Osteocyte (in vitro differentiated cells): ENCODE measurements at regions not wholly inside any gene's neighbourhood (a gene's known extent, or its start where the extent isn't known, plus 50 kb on each side); places are given as distances from the start of the nearest gene placed in this dataset.

Experiments used
- DNase-seq: peaks from one replicate; pipeline ENCODE4 v3.0.0; 2021; ENCODE audit warnings: mixed read lengths; ENCODE audit not compliant: unreplicated experiment; ENCODE audit errors: extremely low spot score
- H3K27ac Mint-ChIP-seq: one replicate; pipeline ENCODE4 v1.8.0; 2021; ENCODE audit warnings: mild to moderate bottlenecking, mixed read lengths; ENCODE audit not compliant: unreplicated experiment
- H3K27me3 Mint-ChIP-seq: one replicate; pipeline ENCODE4 v1.8.0; 2021; ENCODE audit warnings: mixed read lengths; ENCODE audit not compliant: unreplicated experiment
- H3K36me3 Mint-ChIP-seq: one replicate; pipeline ENCODE4 v1.8.0; 2021; ENCODE audit warnings: mixed read lengths; ENCODE audit not compliant: unreplicated experiment
- H3K4me1 Mint-ChIP-seq: one replicate; pipeline ENCODE4 v1.8.0; 2021; ENCODE audit warnings: mixed read lengths; ENCODE audit not compliant: unreplicated experiment
- H3K4me3 Mint-ChIP-seq: one replicate; pipeline ENCODE4 v1.8.0; 2021; ENCODE audit warnings: mild to moderate bottlenecking, moderate library complexity, mixed read lengths; ENCODE audit not compliant: unreplicated experiment
- H3K9me3 Mint-ChIP-seq: one replicate; pipeline ENCODE4 v1.8.0; 2021; ENCODE audit warnings: mixed read lengths; ENCODE audit not compliant: unreplicated experiment
- CTCF ChIP-seq: fragments of 200-600 bp; sonication (generic); IDR thresholded peaks from 2 replicates; pipeline ENCODE4 v1.5.0; 2021; ENCODE audit warnings: antibody characterized with exemption, mild to moderate bottlenecking, moderate library complexity

- H3K4me1 Mint-ChIP-seq = no peaks in the 10 kb centered on the region
- peaks cover 37% of the 10 kb centered on the region for H3K27me3 Mint-ChIP-seq
- DNase-seq = no peak
- no peak for TF ChIP-seq CTCF
- H3K27ac Mint-ChIP-seq = no peak overlapping the region
- H3K36me3 Mint-ChIP-seq = no peaks in the 10 kb centered on the region
- no peak overlapping the region for H3K4me3 Mint-ChIP-seq
- H3K9me3 Mint-ChIP-seq = peaks cover 17% of the 10 kb centered on the region
These were observed 166.3 kb downstream of the CD8B2 start for GRCh38 chr2:106653465-106653864.

- no peaks in the 10 kb centered on the region for H3K36me3 Mint-ChIP-seq
- no peak for TF ChIP-seq CTCF
These were observed 171.5 kb downstream of the CD8B2 start for GRCh38 chr2:106658616-106659015.

GRCh38 chr2:106664669-106665068 lies 177.5 kb downstream of the CD8B2 start:
- peaks cover 17% of the 10 kb centered on the region for H3K9me3 Mint-ChIP-seq
- H3K4me3 Mint-ChIP-seq = no peak overlapping the region
- no peak overlapping the region for H3K27ac Mint-ChIP-seq
- peaks cover 23% of the 10 kb centered on the region for H3K27me3 Mint-ChIP-seq
- H3K36me3 Mint-ChIP-seq = no peaks in the 10 kb centered on the region
- DNase-seq = no peak
- TF ChIP-seq CTCF = no peak
- no peaks in the 10 kb centered on the region for H3K4me1 Mint-ChIP-seq

More at GRCh38 chr2:106658616-106659015, 171.5 kb downstream of the CD8B2 start:
- Mint-ChIP-seq H3K4me3 (no peak overlapping the region), H3K27ac (no peak overlapping the region), H3K4me1 (no peaks in the 10 kb centered on the region), H3K9me3 (peaks cover 18% of the 10 kb centered on the region), H3K27me3 (peaks cover 23% of the 10 kb centered on the region)
- no peak for DNase-seq

- Mint-ChIP-seq H3K27me3 (peaks cover 27% of the 10 kb centered on the region), H3K27ac (no peak overlapping the region), H3K4me1 (no peaks in the 10 kb centered on the region), H3K9me3 (peaks cover 24% of the 10 kb centered on the region), H3K36me3 (no peaks in the 10 kb centered on the region), H3K4me3 (no peak overlapping the region)
- DNase-seq = no peak
- TF ChIP-seq CTCF = no peak
These were observed 180.4 kb downstream of the CD8B2 start for GRCh38 chr2:106667478-106668070.

- no peak overlapping the region for H3K4me3 Mint-ChIP-seq
- TF ChIP-seq CTCF = no peak
- H3K9me3 Mint-ChIP-seq = peaks cover 14% of the 10 kb centered on the region
- no peaks in the 10 kb centered on the region for H3K36me3 Mint-ChIP-seq
- no peak overlapping the region for H3K27ac Mint-ChIP-seq
- no peaks in the 10 kb centered on the region for H3K4me1 Mint-ChIP-seq
- DNase-seq = no peak
- H3K27me3 Mint-ChIP-seq = peaks cover 39% of the 10 kb centered on the region
These were observed 198.2 kb downstream of the CD8B2 start for GRCh38 chr2:106685180-106685897.
